CD4-positive, alpha-beta T cell treated with Interleukin-17A for 4 hours (primary cell): ENCODE measurements at regions not wholly inside any gene's neighbourhood (a gene's known extent, or its start where the extent isn't known, plus 50 kb on each side); places are given as distances from the start of the nearest gene placed in this dataset.
"Not testable (repeated sequence)": the region's sequence is repeated elsewhere in the genome, so short reads cannot be mapped to it uniquely, and the experiment has no call there.

ENCODE experiments used
- DNase-seq: peaks from one replicate; pipeline ENCODE4 v3.0.0-alpha.2; 2020; ENCODE audit warnings: mixed read lengths

DNA sequence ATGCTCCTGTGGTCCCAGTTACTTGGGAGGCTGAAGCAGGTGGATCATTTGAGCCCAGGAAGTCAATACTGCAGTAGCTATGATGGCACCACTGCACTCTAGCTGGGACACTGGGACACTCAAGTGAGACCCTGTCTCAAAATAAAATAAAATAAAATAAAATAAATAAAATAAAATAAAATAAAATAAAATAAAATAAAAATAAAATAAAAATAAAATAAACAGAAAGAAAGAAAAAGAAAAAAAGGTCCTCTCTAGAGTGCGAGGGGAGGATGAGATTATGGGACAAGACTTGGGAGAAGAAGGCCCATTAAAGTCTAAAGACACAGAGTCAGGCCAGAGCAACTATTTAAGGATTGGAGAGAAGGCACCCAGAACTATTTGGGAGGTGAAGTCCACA is 172.5 kb downstream of the IER5 start:
- no peak for DNase-seq

DNA sequence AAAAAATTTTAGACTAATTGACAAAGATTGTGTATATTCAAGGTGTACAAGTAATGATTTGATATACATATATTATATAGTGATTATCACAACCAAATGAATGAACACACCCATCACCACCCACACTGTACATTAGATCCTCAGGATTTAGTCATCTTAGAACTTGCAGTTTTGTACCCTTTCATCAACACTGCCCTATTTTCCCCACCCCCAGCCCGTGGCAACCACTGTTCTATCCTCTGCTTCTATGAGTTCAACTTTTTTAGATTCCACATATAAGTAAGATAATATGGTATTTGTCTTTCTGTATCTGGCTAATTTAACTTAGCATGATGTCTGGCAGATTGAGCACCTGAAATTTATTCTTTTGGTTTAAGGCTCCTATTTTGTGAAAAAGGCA is 173.6 kb downstream of the IER5 start:
- no peak for DNase-seq

DNA sequence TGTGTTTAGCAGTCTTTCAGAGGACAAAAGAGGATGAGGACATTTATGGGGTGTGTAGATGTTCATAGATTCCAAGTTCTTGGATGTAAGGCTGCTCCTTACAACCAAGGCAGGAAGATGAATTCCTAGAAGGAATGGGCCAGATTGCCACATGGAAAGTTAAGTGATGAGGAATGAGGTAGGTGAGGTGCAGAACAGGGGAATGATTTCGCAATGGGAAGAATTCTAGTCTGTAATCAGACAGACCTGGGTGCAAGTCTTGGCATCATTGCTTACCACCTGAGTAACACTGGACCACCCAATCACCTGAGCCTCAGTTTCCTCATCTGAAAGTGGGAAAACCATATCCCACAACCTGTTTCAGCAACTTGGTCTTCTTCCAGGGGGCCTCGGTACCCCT is 174.9 kb downstream of the IER5 start:
- no peak for DNase-seq

DNA sequence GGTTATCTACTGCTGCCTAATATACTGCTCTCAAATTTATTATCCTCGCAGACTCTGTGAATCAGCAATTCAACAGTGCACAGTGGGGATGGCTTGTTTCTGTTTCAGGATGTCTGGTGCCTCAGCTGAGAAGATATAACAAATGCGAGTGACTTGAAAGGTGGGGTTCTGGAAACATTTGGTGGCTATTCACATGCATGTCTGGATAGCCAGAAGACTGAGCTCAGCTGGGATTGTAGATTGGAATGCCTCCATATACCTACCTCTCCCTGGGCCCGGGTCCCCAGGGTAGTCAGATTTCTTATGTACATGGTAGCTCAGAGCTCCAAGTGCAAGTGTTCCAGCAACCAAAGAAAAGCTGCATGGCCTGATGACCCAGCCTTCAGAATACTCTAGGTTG is 176.3 kb downstream of the IER5 start:
- DNase-seq: no peak

DNA sequence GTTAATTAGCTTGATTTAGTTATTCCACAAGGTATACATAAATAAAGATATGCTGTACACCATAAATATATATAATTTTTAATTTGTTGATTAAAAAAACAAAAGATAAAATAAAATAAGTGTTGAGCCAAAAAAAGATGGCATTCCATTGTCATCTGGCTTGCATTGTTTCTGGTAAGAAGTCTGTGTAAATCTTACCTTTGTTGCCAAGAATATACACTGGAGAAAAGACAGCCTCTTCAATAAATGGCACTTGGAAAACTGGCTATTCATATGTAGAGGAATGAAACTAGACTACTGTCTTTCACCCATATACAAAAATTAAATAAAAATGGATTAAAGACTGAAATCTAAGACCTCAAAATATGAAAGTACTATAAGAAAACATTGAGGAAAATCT is 196.5 kb downstream of the IER5 start:
- DNase-seq: no peak

DNA sequence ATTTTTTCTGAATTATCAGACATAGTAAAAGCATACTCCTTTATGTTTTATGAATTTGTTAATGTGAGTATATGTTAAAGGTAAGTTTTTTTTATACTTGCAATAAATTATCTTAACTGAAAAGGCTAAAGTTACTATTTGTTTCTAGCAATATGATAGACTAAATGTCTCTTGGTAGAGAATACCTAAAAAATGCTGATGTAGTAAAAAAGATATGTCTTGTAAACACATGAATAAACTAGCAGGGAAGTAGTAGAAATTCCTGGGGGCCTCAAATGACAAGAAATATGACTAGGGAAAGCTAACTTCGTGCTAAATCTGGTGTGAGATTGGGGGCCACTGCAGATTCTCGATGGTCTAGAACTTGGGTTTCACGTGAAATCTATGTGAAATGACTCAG is 188.1 kb upstream of the CACNA1E start:
- DNase-seq: no peak

DNA sequence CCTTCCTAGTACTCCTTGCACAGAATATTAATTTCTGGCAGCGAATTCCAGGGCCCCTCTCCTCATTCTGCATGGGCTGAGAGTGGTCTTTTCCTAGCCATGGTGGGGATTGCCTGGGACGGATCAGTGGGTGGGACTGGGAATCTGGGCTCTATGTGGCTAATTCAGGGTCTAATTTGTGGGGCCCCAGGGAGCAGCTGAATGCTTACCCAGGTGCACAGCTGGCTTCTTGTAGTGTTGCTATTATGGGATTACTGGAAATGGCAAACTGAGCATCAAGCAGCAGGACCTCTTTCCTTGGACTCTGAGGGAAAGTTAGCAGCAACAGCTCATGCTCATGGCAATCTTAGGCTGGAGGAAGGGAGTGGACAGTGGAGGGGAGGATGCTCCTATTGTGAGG is 187.1 kb upstream of the CACNA1E start:
- no peak for DNase-seq

DNA sequence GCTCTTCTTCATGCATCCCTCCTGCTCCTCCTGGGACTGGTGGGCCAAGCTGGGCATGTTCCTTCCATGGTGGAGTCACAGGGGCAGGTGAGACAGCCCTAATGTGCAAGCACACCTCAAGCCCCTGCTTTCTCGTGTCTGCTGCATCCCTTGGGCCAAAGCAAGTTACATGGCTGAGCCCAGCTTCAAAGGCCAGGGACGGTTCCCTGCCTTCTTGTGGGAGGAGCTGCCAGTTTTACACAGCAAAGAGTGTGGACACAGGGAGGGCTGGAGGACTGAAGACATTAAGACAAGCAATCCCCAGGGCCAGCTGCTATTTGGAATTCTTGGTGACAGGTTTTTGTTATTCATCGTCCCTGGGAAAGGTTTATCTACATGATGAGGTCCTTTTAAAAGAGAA is 175.2 kb upstream of the CACNA1E start:
- no peak for DNase-seq

DNA sequence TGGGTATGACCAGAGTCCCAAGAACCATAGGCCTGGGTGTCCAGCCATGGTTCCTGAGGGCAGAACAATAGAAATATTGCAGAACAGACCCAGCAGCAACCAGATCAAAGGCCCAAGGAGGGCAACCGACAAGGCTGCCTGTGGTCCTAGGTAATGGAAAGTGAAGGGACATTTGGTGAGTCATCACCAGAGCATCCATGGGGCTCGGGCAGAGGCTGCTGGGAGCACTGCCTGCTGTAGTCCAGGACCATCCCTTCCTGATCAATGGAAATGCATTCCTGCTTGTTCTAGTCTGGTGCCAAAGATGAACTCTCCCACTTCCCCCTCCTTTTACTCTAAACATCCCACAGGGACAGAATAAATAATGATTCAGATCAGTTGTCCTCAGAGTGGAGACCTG is 172.8 kb upstream of the CACNA1E start:
- DNase-seq: no peak

DNA sequence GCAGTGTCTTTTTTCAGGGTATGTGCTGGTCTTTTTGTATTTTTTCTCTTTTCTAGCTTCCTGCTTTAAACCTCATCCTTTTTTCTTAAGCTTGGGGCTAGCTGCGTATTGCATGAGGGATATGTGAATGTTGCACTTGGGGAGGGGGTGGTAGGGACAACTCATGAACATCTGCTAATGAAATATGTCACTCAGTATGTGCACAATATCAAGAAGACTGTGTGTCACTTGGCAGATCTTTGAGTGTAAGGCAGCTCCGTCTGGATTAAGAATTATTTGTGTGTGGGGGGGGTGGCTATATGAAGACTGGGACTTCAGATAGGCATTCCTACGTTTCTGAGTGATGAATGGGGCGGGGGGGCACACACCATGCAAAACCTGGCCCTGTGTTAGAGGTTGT is 170.4 kb upstream of the CACNA1E start:
- DNase-seq: no peak

DNA sequence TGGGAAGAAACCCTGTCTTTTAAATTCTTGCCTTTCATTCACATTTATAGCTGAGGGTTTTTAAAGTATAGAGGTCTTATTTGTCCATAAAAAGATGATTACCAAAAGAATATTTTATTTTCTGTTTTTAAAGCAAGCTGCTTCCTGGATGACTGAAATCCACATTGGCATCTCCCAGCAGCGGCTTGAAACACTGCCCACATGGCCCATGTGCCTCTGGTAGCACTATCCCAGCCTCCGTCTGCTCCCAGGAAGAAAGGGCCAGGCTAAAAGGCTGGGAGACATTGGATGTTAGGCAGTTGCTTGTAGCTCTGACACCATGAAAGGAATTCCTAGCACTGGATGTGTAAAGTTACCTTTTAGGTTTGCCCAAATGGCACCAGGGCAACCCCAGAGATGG is 169.9 kb upstream of the CACNA1E start:
- DNase-seq: no peak

DNA sequence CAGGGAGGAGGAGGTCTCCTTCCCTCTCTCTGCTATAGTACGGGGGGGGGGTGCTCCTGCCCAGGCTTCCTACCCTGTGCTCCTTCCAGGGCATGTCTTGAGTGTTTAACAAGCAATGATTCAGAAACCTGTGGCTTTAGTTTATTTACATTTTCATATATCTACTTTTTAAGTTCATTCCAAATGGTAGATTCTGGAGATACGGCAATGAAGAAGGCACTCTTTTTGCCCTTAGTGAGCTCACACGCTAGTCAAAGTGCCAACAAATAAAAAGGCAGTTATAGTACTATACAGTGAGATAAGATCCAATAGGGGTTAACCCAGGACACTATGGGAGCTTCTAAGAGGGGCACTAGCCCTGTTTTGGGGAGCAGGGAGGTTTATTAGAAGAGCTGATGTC is 169.3 kb upstream of the CACNA1E start:
- no peak for DNase-seq

DNA sequence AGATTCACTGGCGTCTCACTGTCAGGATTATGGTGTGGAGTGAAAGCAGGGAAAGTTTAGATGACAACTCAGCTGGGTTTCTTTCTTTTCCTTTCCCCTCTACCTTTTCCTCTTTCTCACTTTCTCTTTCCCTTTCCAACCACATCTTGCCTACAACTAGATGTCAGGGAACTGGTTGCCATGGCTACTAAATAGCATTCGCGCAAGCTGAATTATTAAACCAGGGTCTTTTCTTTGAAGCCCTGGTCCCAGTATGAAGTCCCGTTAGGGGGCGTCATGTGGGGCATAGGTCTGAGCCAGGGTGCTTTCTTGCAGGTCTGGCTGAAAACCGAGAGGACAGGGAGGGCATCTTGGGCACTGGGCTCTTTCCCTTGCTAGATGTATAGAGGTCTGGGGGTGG is 168.4 kb upstream of the CACNA1E start:
- DNase-seq: no peak

DNA sequence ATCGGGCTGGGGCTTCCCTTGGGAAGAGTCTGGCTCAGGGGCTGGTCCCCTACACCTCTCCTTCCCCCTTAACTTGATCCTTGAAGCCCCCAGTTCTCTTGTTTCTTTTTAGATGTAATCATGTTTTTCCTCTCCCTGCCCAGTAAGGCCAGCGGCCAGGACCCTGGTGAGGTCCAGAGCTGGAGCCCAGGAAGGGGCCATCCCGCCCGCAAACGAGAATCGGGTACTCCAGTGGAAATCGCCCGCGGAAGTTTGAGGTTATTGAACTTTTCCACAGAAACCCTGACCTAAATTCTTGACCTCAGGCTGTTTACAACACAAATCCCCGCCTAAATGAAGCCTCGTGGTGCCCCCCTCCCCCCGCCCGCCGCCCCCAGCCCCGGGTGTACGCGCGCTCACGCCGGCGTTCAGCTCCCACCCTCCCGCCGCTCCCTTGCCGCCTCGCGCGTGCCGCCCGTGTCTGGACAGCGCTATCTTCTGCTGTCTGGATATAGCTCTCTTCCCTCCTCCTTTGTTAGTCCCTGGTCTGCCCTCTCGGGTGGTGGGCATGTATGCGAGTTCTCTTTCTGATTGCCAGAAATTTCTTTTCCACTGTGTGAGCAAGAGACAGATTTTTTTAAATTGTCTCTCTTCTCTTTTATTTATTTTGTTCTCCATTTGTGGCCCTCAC is 165.9 kb upstream of the CACNA1E start:
- DNase-seq: peak; percentile 12

DNA sequence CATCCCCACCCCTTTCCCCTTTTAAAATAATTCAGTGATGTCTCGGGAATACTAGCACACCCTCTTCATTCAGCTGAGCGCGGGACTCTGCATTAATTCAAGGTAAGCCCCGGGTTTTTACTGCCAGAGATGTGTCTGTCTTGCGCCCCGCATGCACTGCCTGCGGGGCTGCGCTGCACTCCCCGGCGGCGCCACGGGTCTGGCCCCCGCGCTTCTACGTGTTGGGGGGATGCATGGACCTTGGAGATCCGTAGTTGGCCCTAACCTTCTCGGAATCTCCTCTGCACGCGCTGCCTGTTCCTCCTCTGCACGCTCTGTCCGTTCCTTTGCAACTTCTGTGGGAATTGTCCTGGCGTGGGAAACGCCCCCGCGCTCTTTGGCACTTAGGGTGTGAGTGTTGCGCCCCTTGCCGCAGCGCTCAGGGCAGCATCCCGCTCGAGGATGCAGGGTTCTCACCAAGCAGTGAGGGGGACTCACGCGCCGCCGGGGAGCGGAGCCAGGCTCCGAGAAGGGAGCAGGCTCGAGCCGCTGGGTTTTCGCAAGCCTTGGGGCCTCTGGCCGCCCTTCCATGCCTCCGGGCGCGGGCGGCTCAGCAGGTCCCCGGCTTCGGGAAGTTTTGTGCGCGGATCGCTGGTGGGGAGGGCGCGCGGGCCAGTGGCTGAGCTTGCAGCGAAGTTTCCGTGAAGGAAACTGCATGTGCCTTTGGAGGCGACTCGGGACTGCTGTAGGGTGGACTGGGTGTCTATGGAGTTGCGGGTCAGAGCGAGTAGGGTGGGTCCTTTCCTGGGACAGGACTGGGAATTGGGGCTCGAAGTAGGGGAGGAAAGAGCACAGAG is 165.1 kb upstream of the CACNA1E start:
- DNase-seq: peak; percentile 10

DNA sequence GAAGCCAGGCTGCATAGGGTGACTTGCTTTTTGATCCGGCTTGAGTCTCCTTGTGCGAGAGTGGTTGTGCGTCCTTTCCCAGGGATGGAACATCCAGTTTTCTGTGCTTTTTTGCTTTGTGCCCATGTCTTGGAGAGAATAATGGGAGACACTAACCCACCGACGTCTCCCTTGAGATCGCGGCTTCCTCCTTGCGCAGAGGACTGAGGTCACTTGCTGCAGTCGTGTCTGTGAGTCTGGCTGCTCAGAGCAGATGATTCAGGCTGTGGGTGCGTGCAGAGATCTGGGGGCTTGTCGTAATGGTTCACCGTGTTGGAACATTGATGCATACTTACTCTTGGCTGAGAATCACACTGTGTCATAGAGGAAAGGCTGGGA is 164.5 kb upstream of the CACNA1E start:
- DNase-seq: peak; percentile 21

DNA sequence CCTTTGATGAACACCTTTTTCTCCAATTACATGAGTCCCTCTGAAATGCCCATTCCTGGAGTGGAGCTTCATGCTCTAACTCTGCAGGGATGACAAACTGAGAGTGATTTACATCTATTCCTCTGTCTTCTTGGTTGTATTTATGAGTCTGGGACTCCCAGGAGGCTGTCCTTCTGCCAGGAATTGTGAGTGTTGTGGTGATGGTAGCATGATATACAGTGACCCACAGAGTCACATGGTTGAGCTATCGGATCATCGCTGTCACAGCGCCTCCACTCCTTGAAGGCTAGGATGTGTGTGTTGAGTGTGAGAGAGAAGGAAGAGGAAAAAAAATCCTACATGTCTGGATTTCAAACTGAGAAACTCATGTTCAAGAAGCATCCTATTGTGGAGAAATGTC is 163.4 kb upstream of the CACNA1E start:
- DNase-seq: no peak

DNA sequence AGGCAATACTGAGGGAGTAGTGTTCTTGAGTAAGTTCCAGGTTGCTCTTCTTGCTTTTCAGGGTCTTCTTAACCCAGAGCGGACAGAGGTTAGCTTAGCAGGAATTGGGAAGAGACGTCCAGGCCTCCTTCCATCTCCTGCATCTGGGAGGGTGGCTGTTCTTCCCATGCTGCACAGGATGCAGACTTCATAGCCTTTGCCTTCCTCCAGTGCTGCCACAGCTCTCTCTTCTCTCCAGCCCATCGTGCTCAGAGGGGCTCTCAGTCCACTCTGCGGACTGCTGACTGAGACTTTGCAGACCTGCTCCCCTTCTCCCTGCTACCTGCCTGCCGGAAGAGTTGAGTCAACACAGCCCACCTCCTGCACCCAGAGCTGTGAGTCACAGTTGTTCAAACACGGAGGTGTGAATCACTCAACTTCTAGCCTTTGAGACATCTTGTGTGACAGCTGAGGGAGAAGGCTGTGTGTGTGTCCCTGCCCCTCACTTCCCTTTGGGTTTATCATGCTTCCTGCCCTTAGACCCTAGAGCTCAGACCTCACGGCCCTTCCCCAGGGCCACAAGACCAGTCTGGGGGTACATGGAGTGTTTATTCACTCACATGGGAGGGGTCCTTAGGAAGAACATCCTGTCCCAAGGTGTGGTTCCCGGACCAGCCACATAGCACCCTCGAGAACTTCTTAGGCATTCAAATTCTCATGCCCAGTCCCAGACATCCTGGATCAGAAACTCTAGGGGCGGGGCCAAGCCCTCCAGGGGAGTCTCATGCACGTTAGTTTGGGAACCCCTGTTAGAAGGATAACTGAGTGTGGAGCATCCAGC is 158.3 kb upstream of the CACNA1E start:
- DNase-seq: peak; percentile 51

DNA sequence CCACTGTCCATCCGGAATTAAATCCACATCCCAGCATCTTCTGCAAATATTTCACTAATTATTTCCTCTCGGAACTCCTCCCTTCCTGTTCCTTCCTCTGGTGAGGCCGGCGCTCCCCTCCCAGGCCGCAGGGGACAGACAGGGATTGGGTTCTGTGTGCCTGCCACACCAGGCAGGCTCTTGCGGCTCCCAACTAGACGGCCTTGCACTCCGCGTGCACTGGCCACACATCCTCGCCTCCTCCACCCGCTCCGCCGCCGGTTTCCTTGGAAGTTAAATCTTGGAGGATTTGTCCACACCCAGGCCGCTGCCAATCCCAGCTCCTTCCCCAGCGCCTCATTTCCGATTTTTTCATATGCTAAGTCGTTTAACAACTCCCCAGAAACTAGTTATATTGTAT is 157.6 kb upstream of the CACNA1E start:
- DNase-seq: not testable (repeated sequence)

DNA sequence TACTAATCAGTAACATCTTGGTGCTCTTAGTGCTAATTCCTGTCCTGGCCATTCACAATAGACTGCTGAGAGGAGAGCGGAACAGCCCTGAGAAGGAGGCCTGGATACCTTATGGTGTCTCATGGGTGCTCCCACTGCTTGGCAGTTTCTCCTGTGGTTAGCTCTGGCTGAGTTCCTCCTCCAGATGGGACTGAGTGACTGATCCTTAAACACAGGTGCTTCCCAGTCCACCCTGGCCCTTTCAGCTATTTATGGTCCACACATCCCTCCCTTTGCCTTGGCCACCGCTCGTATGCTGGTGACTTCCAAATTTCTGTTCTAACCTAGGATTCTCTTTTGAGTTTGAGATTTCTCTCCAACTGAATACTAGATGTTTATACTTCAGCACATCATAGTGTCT is 157.0 kb upstream of the CACNA1E start:
- DNase-seq: no peak

DNA sequence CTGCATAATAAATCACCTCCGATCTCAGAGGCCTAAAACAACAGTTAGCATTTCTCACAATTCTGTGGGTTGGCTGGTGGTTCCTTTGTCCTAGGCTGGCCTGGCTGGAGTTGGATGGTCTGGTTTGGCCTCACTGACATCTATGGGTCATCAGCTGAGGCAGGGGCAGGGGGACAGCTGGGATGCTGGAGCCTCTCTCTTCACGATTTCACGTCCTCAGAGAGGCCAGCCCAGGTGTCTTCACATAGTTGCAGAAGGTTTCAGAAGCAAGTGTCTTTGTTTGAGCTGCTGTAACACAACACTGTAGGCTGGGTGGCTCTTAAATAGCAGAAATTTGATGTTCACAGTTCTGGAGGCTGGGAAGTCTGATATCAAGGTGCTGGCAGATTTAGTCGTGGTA is 155.5 kb upstream of the CACNA1E start:
- DNase-seq: no peak

DNA sequence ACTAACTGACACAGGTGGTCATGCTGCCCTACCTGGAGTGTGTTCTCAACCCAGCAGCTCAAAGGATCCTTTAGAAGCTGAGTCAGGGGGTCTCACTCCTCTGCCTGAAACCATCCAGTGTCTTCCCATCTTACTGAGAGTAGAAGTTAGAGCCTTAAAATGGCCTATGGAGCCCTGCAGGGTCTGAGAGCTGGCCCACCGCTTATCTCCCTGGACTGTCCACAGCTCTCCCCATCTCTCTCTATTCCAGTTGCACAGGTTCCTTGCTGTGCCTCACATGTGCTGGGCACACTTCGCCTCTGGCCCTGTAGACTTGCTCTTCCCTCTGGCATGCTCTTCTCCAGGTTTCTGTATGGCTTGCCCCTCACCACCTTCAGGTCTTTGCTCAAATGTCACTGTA is 148.6 kb upstream of the CACNA1E start:
- DNase-seq: no peak

DNA sequence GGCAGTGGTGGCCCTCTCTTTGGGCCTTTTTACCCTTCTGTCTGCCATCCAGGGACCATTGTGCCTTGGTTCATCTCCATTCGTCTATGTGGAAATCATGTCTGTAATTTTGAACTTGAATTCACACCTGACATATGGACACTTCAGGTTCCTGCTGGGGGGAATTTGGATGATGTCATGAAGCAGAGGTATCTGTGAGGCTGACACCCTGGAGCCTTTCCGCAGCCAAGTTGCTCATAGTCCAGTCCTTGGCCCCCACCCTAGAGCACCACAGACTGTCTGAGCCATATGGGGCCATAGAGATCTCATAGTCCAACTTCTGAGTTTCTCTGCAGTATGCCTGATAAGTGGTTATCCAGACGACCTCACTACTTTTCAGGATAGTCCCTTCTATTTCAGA is 147.7 kb upstream of the CACNA1E start:
- DNase-seq: no peak
